Fibroblast of lung (primary cell): ENCODE measurements at regions not wholly inside any gene's neighbourhood (a gene's known extent, or its start where the extent isn't known, plus 50 kb on each side); places are given as distances from the start of the nearest gene placed in this dataset.
"Not testable (repeated sequence)": the region's sequence is repeated elsewhere in the genome, so short reads cannot be mapped to it uniquely, and the experiment has no call there.

Experiments
- DNase-seq, 2 donors: peaks; one replicate each; pipeline versions ENCODE4 v3.0.0 to v3.0.0-alpha.2; 2010; ENCODE audit warnings: low read depth in 2 of 2
- H2AFZ ChIP-seq: 2 replicates; pipeline ENCODE4 v1.5.1; 2012; ENCODE audit warnings: low read length, control low read depth, inconsistent platforms
- H3K27ac ChIP-seq: 2 replicates; pipeline ENCODE4 v1.5.1; 2011; ENCODE audit warnings: low read length, control low read depth; ENCODE audit not compliant: insufficient read depth
- H3K27me3 ChIP-seq: 2 replicates; pipeline ENCODE4 v1.5.1; 2011; ENCODE audit warnings: mild to moderate bottlenecking, low read length; ENCODE audit not compliant: control insufficient read depth, insufficient read depth
- H3K36me3 ChIP-seq: 2 replicates; pipeline ENCODE4 v1.5.1; 2011; ENCODE audit warnings: low read length; ENCODE audit not compliant: control insufficient read depth, insufficient read depth
- H3K4me1 ChIP-seq: 2 replicates; pipeline ENCODE4 v1.5.1; 2011; ENCODE audit warnings: low read length; ENCODE audit not compliant: control insufficient read depth, insufficient read depth; ENCODE audit errors: extremely low read depth
- H3K4me2 ChIP-seq: 2 replicates; pipeline ENCODE4 v1.5.1; 2011; ENCODE audit warnings: low read length, control low read depth; ENCODE audit not compliant: insufficient read depth; ENCODE audit errors: extremely low read depth
- H3K4me3 ChIP-seq, 4 experiments: fragments of 200-600 bp in 1 of 4; sonication (generic) in 1 of 4; replicated peaks in 1 of 4; 2 replicates each; pipeline ENCODE4 v1.5.1; 2011 to 2016; ENCODE audit warnings: low read length in 4 of 4, low read depth in 3 of 4, mild to moderate bottlenecking in 3 of 4, control low read depth in 2 of 4, inconsistent platforms in 1 of 4, mixed read lengths in 1 of 4; ENCODE audit not compliant: insufficient read depth in 1 of 4; ENCODE audit errors: control extremely low read depth in 1 of 4
- H3K79me2 ChIP-seq: 2 replicates; pipeline ENCODE4 v1.5.1; 2012; ENCODE audit warnings: mild to moderate bottlenecking, low read length, inconsistent platforms; ENCODE audit not compliant: control insufficient read depth, insufficient read depth
- H3K9ac ChIP-seq: 2 replicates; pipeline ENCODE4 v1.5.1; 2011; ENCODE audit warnings: mild to moderate bottlenecking, low read length, control low read depth; ENCODE audit not compliant: insufficient read depth
- H3K9me3 ChIP-seq: 2 replicates; pipeline ENCODE4 v1.5.1; 2012; ENCODE audit warnings: low read depth, low read length; ENCODE audit not compliant: control insufficient read depth, insufficient read depth
- H4K20me1 ChIP-seq: 2 replicates; pipeline ENCODE4 v1.5.1; 2011; ENCODE audit warnings: low read length; ENCODE audit not compliant: control insufficient read depth, insufficient read depth; ENCODE audit errors: extremely low read depth
- EZH2 ChIP-seq: IDR thresholded peaks from 2 replicates; pipeline ENCODE4 v1.5.1; 2012; ENCODE audit warnings: low read length, control low read depth, mild to moderate bottlenecking; ENCODE audit errors: missing control alignments
- TF ChIP-seq, protein P1 (sequence below), 2 donors: IDR thresholded peaks in 1 of 2; conservative IDR thresholded peaks in 1 of 2; 1 replicate in 1 of 2; 2 replicates in 1 of 2; pipeline ENCODE4 v1.5.1; 2011 to 2012; ENCODE audit warnings: low read length in 2 of 2, control low read depth in 1 of 2, inconsistent platforms in 1 of 2, low read depth in 1 of 2, mild to moderate bottlenecking in 1 of 2

DNA sequence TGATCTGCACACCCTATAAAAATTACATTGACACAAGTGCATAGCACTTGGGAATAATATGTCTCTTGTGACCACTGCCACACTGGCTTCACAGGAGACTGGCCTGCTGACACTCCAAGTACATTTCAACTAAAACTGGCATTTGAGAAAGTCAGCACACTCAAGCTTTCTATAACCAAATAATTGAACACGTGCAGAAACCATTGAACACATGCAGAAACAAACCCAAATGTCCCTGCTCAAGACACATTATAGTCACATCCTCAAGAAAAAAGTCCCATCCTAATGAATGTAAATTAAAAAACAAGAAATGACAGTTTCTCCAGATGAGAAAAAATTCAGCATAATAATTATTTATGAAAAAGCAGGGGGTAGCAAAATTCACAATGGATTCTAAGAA lies 1859.1 kb upstream of the PCDH20 start:
- no peaks in the 10 kb centered on the region for H3K4me1 ChIP-seq
- no peaks in the 10 kb centered on the region for H3K9me3 ChIP-seq
- no peak for DNase-seq
- H3K27me3 ChIP-seq = no peaks in the 10 kb centered on the region
- H4K20me1 ChIP-seq = no peaks in the 10 kb centered on the region
- H3K4me3 ChIP-seq = no peak overlapping the region
- no peaks in the 10 kb centered on the region for H3K79me2 ChIP-seq
- H3K27ac ChIP-seq = no peak overlapping the region
- TF ChIP-seq EZH2 = no peak
- TF ChIP-seq, protein P1, sequence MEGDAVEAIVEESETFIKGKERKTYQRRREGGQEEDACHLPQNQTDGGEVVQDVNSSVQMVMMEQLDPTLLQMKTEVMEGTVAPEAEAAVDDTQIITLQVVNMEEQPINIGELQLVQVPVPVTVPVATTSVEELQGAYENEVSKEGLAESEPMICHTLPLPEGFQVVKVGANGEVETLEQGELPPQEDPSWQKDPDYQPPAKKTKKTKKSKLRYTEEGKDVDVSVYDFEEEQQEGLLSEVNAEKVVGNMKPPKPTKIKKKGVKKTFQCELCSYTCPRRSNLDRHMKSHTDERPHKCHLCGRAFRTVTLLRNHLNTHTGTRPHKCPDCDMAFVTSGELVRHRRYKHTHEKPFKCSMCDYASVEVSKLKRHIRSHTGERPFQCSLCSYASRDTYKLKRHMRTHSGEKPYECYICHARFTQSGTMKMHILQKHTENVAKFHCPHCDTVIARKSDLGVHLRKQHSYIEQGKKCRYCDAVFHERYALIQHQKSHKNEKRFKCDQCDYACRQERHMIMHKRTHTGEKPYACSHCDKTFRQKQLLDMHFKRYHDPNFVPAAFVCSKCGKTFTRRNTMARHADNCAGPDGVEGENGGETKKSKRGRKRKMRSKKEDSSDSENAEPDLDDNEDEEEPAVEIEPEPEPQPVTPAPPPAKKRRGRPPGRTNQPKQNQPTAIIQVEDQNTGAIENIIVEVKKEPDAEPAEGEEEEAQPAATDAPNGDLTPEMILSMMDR (conservative IDR thresholded peaks at IDR 0.05 in 1 of 2, IDR thresholded peaks at IDR 0.05 in 1 of 2; ENCODE audit: low read depth in 1 of 2, low read length in 2 of 2) = no peak
- no peaks in the 10 kb centered on the region for H3K36me3 ChIP-seq
- H2AFZ ChIP-seq = no peak overlapping the region
- H3K9ac ChIP-seq = no peak overlapping the region
- H3K4me2 ChIP-seq = no peak overlapping the region

DNA sequence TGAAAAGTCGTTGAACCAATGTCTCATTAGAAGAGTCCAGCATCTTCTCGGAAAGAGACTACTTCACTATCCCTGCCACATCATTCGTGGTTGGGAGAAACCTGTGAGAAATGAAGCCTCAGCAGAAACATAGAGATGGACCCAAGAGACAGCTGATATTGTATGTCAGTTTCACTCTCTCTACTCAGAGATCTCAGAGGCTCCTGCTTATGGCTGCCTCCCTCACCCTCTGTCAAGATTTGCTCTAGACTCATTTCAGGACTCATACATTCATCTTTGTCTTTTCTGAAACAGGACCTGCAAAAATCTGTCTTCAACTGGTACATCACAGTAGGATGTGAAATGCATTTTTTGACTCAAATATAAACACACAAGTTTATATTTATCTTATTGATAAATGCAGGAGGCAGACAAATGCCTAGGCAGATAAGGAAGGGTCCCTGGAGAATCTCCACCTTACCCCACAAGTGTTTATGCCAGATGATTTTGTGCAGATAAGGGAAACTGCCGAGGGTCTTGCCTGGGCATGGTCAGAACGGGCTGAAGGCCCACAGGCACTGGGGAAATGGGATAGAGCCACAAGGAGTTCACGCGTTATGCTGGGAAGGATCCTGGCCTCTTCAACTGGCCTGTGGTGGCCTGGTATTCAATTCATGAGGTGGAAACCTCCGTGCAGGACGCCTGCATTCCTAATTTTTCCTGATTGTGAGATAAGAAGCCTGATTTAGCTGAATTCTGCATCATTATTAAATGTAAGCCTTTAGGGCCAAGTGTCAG lies 1834.0 kb upstream of the PCDH20 start:
- no peak overlapping the region for H3K4me3 ChIP-seq
- H3K9me3 ChIP-seq = no peaks in the 10 kb centered on the region
- no peaks in the 10 kb centered on the region for H4K20me1 ChIP-seq
- H3K27me3 ChIP-seq = no peaks in the 10 kb centered on the region
- no peaks in the 10 kb centered on the region for H3K4me1 ChIP-seq
- H3K36me3 ChIP-seq = no peaks in the 10 kb centered on the region
- DNase-seq = no peak
- H2AFZ ChIP-seq = no peak overlapping the region
- H3K4me2 ChIP-seq = no peak overlapping the region
- H3K79me2 ChIP-seq = no peaks in the 10 kb centered on the region
- no peak overlapping the region for H3K27ac ChIP-seq
- TF ChIP-seq EZH2 = no peak
- TF ChIP-seq, protein P1 (conservative IDR thresholded peaks at IDR 0.05 in 1 of 2, IDR thresholded peaks at IDR 0.05 in 1 of 2; ENCODE audit: low read depth in 1 of 2, low read length in 2 of 2) = no peak
- H3K9ac ChIP-seq = no peak overlapping the region

DNA sequence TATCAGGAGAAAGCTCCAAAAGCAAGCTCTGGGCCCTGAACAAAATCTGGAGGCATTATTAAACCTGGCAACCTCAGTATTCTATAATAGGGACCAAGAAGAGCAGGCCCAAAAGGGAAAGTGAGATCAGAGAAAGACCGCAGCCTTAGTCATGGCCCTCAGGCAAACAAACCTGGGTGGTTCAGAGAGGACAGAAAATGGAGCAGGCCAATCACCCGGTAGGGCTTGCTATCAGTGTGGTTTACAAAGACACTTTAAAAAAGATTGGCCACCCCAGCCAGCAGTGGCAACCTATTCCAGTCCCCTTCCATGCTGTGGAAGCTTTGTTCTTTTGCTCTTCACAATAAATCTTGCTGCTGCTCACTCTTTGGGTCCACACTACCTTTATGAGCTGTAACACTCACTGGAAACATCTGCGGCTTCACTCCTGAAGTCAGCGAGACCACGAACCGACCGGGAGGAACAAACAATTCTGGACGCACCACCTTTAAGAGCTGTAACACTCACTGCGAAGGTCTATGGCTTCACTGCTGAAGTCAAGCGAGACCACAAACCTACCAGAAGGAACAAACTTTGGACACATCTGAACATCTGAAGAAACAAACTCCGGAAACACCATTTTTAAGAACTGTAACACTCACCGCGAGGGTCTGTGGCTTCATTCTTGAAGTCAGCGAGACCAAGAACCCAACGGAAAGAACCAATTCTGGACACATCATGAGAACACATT lies 1821.2 kb upstream of the PCDH20 start:
- H3K4me3 ChIP-seq, H3K9me3 ChIP-seq, DNase-seq, H4K20me1 ChIP-seq, H3K36me3 ChIP-seq, H3K9ac ChIP-seq, H3K27me3 ChIP-seq, H3K27ac ChIP-seq, H3K4me2 ChIP-seq, H3K4me1 ChIP-seq, H3K79me2 ChIP-seq, H2AFZ ChIP-seq: not testable (repeated sequence)

DNA sequence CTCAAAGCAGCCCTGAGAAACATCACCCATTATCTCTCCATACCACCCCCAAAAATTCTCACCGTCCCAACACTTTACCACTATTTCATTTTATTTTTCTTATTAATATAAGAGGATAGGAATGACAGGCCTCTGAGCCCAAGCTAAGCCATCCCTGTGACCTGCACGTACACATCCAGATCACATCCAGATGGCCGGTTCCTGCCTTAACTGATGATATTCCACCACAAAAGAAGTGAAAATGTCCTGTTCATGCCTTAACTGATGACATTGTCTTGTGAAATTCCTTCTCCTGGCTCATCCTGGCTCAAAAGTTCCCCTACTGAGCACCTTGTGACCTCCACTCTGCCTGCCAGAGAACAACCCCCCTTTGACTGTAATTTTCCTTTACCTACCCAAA lies 1802.9 kb upstream of the PCDH20 start:
- H3K27me3 ChIP-seq, H2AFZ ChIP-seq, H3K4me1 ChIP-seq, DNase-seq, H3K27ac ChIP-seq, H3K36me3 ChIP-seq, H4K20me1 ChIP-seq, H3K4me2 ChIP-seq, H3K9me3 ChIP-seq, H3K9ac ChIP-seq, H3K4me3 ChIP-seq, H3K79me2 ChIP-seq: not testable (repeated sequence)
